ENCODE measurements at regions not wholly inside any gene's neighbourhood (a gene's known extent, or its start where the extent isn't known, plus 50 kb on each side); places are given as distances from the start of the nearest gene placed in this dataset.

DNA sequence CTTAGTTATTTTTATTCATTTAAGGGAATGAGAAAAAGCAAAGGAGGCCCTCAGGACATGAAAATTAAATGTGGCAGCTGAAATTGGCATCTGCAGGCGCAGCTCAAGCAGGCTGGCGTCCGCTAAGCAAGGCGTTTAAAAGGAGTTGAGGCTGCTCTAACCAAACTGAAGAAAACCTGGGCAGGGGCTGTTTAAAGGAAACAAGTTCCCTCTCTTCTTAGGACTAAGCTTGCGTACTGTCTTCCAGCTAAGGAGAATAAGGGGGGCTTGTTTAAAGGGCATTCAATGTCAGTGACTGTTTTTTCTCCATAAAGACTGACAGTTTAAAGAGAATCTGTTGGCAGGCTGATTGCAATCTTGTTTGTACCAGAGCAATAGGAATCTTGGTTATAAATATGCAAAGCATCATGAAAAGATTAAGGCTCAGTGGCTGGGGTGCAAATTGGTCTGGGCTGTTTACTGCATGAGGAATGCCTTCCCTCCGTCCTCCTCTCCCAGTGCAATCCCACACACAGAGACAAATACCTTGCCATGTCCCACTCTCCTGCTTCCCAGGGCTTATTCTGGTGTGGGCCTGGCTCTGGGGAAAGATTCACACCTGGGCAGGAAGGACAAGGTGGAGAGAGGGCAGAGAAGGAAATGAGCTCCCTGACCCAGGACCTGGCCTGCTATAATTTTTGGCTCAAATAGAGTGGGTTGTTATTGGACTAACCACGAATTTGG is 85.9 kb upstream of the LIFR start:
- TF ChIP-seq, protein P1, sequence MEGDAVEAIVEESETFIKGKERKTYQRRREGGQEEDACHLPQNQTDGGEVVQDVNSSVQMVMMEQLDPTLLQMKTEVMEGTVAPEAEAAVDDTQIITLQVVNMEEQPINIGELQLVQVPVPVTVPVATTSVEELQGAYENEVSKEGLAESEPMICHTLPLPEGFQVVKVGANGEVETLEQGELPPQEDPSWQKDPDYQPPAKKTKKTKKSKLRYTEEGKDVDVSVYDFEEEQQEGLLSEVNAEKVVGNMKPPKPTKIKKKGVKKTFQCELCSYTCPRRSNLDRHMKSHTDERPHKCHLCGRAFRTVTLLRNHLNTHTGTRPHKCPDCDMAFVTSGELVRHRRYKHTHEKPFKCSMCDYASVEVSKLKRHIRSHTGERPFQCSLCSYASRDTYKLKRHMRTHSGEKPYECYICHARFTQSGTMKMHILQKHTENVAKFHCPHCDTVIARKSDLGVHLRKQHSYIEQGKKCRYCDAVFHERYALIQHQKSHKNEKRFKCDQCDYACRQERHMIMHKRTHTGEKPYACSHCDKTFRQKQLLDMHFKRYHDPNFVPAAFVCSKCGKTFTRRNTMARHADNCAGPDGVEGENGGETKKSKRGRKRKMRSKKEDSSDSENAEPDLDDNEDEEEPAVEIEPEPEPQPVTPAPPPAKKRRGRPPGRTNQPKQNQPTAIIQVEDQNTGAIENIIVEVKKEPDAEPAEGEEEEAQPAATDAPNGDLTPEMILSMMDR (IDR thresholded peaks at IDR 0.05), result no peak
- no peak for TF ChIP-seq POLR2A (IDR thresholded peaks at IDR 0.05)
- no peak for TF ChIP-seq EP300 (IDR thresholded peaks at IDR 0.05)

Measured in upper lobe of left lung (tissue), 4 donors.